Nephron progenitor cell (in vitro differentiated cells): ENCODE measurements at regions not wholly inside any gene's neighbourhood (a gene's known extent, or its start where the extent isn't known, plus 50 kb on each side); places are given as distances from the start of the nearest gene placed in this dataset.
"Not testable (repeated sequence)": the region's sequence is repeated elsewhere in the genome, so short reads cannot be mapped to it uniquely, and the experiment has no call there.

Experiments
- DNase-seq: peaks from one replicate; pipeline ENCODE4 v3.0.0; 2021
- H3K27ac Mint-ChIP-seq: 2 replicates; pipeline ENCODE4 v1.8.0; 2021; ENCODE audit warnings: mild to moderate bottlenecking, moderate library complexity, mixed read lengths
- H3K27me3 Mint-ChIP-seq: 2 replicates; pipeline ENCODE4 v1.8.0; 2021; ENCODE audit warnings: mild to moderate bottlenecking, low read depth, mixed read lengths; ENCODE audit not compliant: poor library complexity
- H3K36me3 Mint-ChIP-seq: 2 replicates; pipeline ENCODE4 v1.8.0; 2021; ENCODE audit warnings: low read depth, mixed read lengths
- H3K4me1 Mint-ChIP-seq: 2 replicates; pipeline ENCODE4 v1.8.0; 2021; ENCODE audit warnings: mixed read lengths
- H3K4me3 Mint-ChIP-seq: 2 replicates; pipeline ENCODE4 v1.8.0; 2021; ENCODE audit warnings: mild to moderate bottlenecking, moderate library complexity, mixed read lengths
- H3K9me3 Mint-ChIP-seq: 2 replicates; pipeline ENCODE4 v1.8.0; 2021; ENCODE audit warnings: mild to moderate bottlenecking, moderate library complexity, mixed read lengths
- CTCF ChIP-seq: fragments of 200-600 bp; sonication (generic); IDR thresholded peaks from 2 replicates; pipeline ENCODE4 v1.5.0; 2021; ENCODE audit warnings: antibody characterized with exemption

- Mint-ChIP-seq H3K9me3 (peaks cover 6% of the 10 kb centered on the region), H3K27me3 (no peaks in the 10 kb centered on the region), H3K36me3 (no peaks in the 10 kb centered on the region), H3K4me1 (peaks cover 55% of the 10 kb centered on the region), H3K27ac (no peak overlapping the region), H3K4me3 (no peak overlapping the region)
- no peak for DNase-seq
- TF ChIP-seq CTCF = no peak
Observed at GRCh38 chr1:182299728-182300616, 91.6 kb downstream of the GLUL start.

GRCh38 chr1:182299054-182299727 is 92.4 kb downstream of the GLUL start:
- peaks cover 50% of the 10 kb centered on the region for H3K4me1 Mint-ChIP-seq
- H3K36me3 Mint-ChIP-seq, DNase-seq, H3K4me3 Mint-ChIP-seq, H3K9me3 Mint-ChIP-seq, H3K27ac Mint-ChIP-seq, H3K27me3 Mint-ChIP-seq: not testable (repeated sequence)

GRCh38 chr1:182297335-182297734 is 94.3 kb downstream of the GLUL start:
- H3K36me3 Mint-ChIP-seq = no peaks in the 10 kb centered on the region
- H3K4me1 Mint-ChIP-seq = peaks cover 40% of the 10 kb centered on the region
- no peak overlapping the region for H3K27ac Mint-ChIP-seq
- no peaks in the 10 kb centered on the region for H3K9me3 Mint-ChIP-seq
- TF ChIP-seq CTCF = no peak
- DNase-seq = no peak
- no peaks in the 10 kb centered on the region for H3K27me3 Mint-ChIP-seq
- no peak overlapping the region for H3K4me3 Mint-ChIP-seq

- DNase-seq = no peak
- Mint-ChIP-seq H3K27ac (peak overlapping the region; percentile 16), H3K9me3 (no peaks in the 10 kb centered on the region), H3K36me3 (no peaks in the 10 kb centered on the region), H3K4me3 (no peak overlapping the region), H3K27me3 (no peaks in the 10 kb centered on the region), H3K4me1 (peaks cover 33% of the 10 kb centered on the region)
- no peak for TF ChIP-seq CTCF
Observed at GRCh38 chr1:182295697-182296096, 95.9 kb downstream of the GLUL start.

GRCh38 chr1:182293119-182293589 is 98.4 kb downstream of the GLUL start:
- H3K36me3 Mint-ChIP-seq = no peaks in the 10 kb centered on the region
- no peaks in the 10 kb centered on the region for H3K27me3 Mint-ChIP-seq
- peaks cover 33% of the 10 kb centered on the region for H3K4me1 Mint-ChIP-seq
- TF ChIP-seq CTCF = no peak
- H3K27ac Mint-ChIP-seq = no peak overlapping the region
- H3K4me3 Mint-ChIP-seq = no peak overlapping the region
- DNase-seq = no peak
- no peaks in the 10 kb centered on the region for H3K9me3 Mint-ChIP-seq

- Mint-ChIP-seq H3K9me3 (no peaks in the 10 kb centered on the region), H3K4me1 (peaks cover 33% of the 10 kb centered on the region), H3K4me3 (no peak overlapping the region), H3K27me3 (no peaks in the 10 kb centered on the region), H3K36me3 (no peaks in the 10 kb centered on the region), H3K27ac (no peak overlapping the region)
- DNase-seq = no peak
- TF ChIP-seq CTCF = no peak
Observed at GRCh38 chr1:182292193-182292741, 99.3 kb downstream of the GLUL start.
